WTC11 (cell line): ENCODE measurements at regions not wholly inside any gene's neighbourhood (a gene's known extent, or its start where the extent isn't known, plus 50 kb on each side); places are given as distances from the start of the nearest gene placed in this dataset.

Experiments
- ATAC-seq: fragments of 200-7000 bp; cut with Tn5 transposase; 2 replicates; pipeline ENCODE4 v1.10.0; 2021; ENCODE audit warnings: mild to moderate bottlenecking, moderate library complexity
- CTCF ChIA-PET: fragments of 300-600 bp; sonication (Branson Sonifier 250); formaldehyde crosslinking; loops from one replicate; lab custom pipeline; 2021; ENCODE audit warnings: antibody characterized with exemption; lab: Charles Lee
- POLR2A ChIA-PET: fragments of 350-600 bp; sonication (Branson Sonifier 250); formaldehyde crosslinking; loops from one replicate; lab custom pipeline; 2021; ENCODE audit warnings: antibody characterized with exemption; lab: Charles Lee
- DNase-seq: peaks from one replicate; pipeline ENCODE4 v3.0.0; 2021; ENCODE audit warnings: low spot score
- H3K27ac Mint-ChIP-seq: 2 replicates; pipeline ENCODE4 v1.8.0; 2021; ENCODE audit warnings: mixed read lengths
- H3K27me3 Mint-ChIP-seq: 2 replicates; pipeline ENCODE4 v1.8.0; 2021; ENCODE audit warnings: low read depth, mild to moderate bottlenecking, moderate library complexity, mixed read lengths
- H3K36me3 Mint-ChIP-seq: 2 replicates; pipeline ENCODE4 v1.8.0; 2021; ENCODE audit warnings: mixed read lengths
- H3K4me1 Mint-ChIP-seq: 2 replicates; pipeline ENCODE4 v1.8.0; 2022; ENCODE audit warnings: mixed read lengths
- H3K4me3 Mint-ChIP-seq: 2 replicates; pipeline ENCODE4 v1.8.0; 2021; ENCODE audit warnings: mild to moderate bottlenecking, moderate library complexity, mixed read lengths
- H3K9me3 Mint-ChIP-seq: 2 replicates; pipeline ENCODE4 v1.8.0; 2021; ENCODE audit warnings: mixed read lengths
- AR ChIP-seq: fragments of 250-450 bp; sonication (Bioruptor Pico); IDR thresholded peaks from 2 replicates; pipeline ENCODE4 v1.9.0; 2021; ENCODE audit warnings: mild to moderate bottlenecking
- ATF3 ChIP-seq: sonication (generic); formaldehyde crosslinking; conservative IDR thresholded peaks from 2 replicates; pipeline ENCODE4 v1.8.1; 2022; ENCODE audit warnings: mild to moderate bottlenecking, missing genetic modification reagents
- CBFB ChIP-seq: sonication (generic); formaldehyde crosslinking; IDR thresholded peaks from 2 replicates; pipeline ENCODE4 v1.8.1; 2022; ENCODE audit warnings: mild to moderate bottlenecking, low read depth, missing genetic modification reagents
- CREB1 ChIP-seq: sonication (generic); formaldehyde crosslinking; IDR thresholded peaks from 2 replicates; pipeline ENCODE4 v1.8.0; 2023; ENCODE audit warnings: mild to moderate bottlenecking, missing genetic modification reagents
- E2F1 ChIP-seq: sonication (generic); formaldehyde crosslinking; IDR thresholded peaks from 2 replicates; pipeline ENCODE4 v1.8.0; 2022; ENCODE audit warnings: mild to moderate bottlenecking, missing genetic modification reagents
- ESRRA ChIP-seq: sonication (generic); formaldehyde crosslinking; IDR thresholded peaks from 2 replicates; pipeline ENCODE4 v1.8.1; 2022; ENCODE audit warnings: mild to moderate bottlenecking, missing genetic modification reagents, borderline replicate concordance
- FOXJ3 ChIP-seq: sonication (generic); formaldehyde crosslinking; IDR thresholded peaks from 2 replicates; pipeline ENCODE4 v1.9.0; 2021; ENCODE audit warnings: missing genetic modification reagents, mild to moderate bottlenecking, borderline replicate concordance
- FOXP4 ChIP-seq: sonication (generic); formaldehyde crosslinking; IDR thresholded peaks from 2 replicates; pipeline ENCODE4 v1.8.0; 2022; ENCODE audit warnings: mild to moderate bottlenecking, missing genetic modification reagents
- GABPB1 ChIP-seq: sonication (generic); formaldehyde crosslinking; IDR thresholded peaks from 2 replicates; pipeline ENCODE4 v1.8.1; 2023; ENCODE audit warnings: mild to moderate bottlenecking, missing genetic modification reagents
- GTF2I ChIP-seq: fragments of 250-450 bp; sonication (Bioruptor Pico); conservative IDR thresholded peaks from 2 replicates; pipeline ENCODE4 v1.4.0; 2021; ENCODE audit warnings: mild to moderate bottlenecking
- IRF2 ChIP-seq: sonication (generic); formaldehyde crosslinking; IDR thresholded peaks from 2 replicates; pipeline ENCODE4 v1.8.0; 2022; ENCODE audit warnings: low read depth, missing genetic modification reagents, borderline replicate concordance
- JUN ChIP-seq: sonication (generic); formaldehyde crosslinking; IDR thresholded peaks from 2 replicates; pipeline ENCODE4 v1.8.0; 2023; ENCODE audit warnings: mild to moderate bottlenecking, missing genetic modification reagents
- MAX ChIP-seq: sonication (generic); formaldehyde crosslinking; IDR thresholded peaks from 2 replicates; pipeline ENCODE4 v1.8.0; 2022; ENCODE audit warnings: mild to moderate bottlenecking, missing genetic modification reagents
- MXD4 ChIP-seq: fragments of 250-450 bp; sonication (Bioruptor Pico); IDR thresholded peaks from 2 replicates; pipeline ENCODE4 v1.8.0; 2021; ENCODE audit warnings: mild to moderate bottlenecking, moderate library complexity, borderline replicate concordance
- MYBL2 ChIP-seq: sonication (generic); formaldehyde crosslinking; IDR thresholded peaks from 2 replicates; pipeline ENCODE4 v1.8.1; 2023; ENCODE audit warnings: mild to moderate bottlenecking, moderate library complexity, missing genetic modification reagents
- NFATC4 ChIP-seq: fragments of 250-450 bp; sonication (Bioruptor Pico); IDR thresholded peaks from 2 replicates; pipeline ENCODE4 v1.9.0; 2021; ENCODE audit warnings: mild to moderate bottlenecking
- NFE2L1 ChIP-seq: sonication (generic); formaldehyde crosslinking; IDR thresholded peaks from 2 replicates; pipeline ENCODE4 v1.8.1; 2023; ENCODE audit warnings: missing genetic modification reagents
- NFYB ChIP-seq: sonication (generic); formaldehyde crosslinking; conservative IDR thresholded peaks from 2 replicates; pipeline ENCODE4 v1.8.0; 2022; ENCODE audit warnings: low read depth, missing genetic modification reagents
- PRRX2 ChIP-seq: fragments of 250-450 bp; sonication (Bioruptor Pico); IDR thresholded peaks from 2 replicates; pipeline ENCODE4 v1.8.0; 2021; ENCODE audit warnings: mild to moderate bottlenecking
- SMAD3 ChIP-seq: sonication (generic); formaldehyde crosslinking; IDR thresholded peaks from 2 replicates; pipeline ENCODE4 v1.8.0; 2022; ENCODE audit warnings: missing genetic modification reagents, mild to moderate bottlenecking, borderline replicate concordance
- SP1 ChIP-seq: sonication (generic); formaldehyde crosslinking; conservative IDR thresholded peaks from 2 replicates; pipeline ENCODE4 v1.8.1; 2022; ENCODE audit warnings: missing genetic modification reagents
- ZBTB21 ChIP-seq: sonication (generic); formaldehyde crosslinking; IDR thresholded peaks from 2 replicates; pipeline ENCODE4 v1.8.1; 2023; ENCODE audit warnings: mild to moderate bottlenecking, missing genetic modification reagents, borderline replicate concordance
- ZNF121 ChIP-seq: sonication (generic); formaldehyde crosslinking; IDR thresholded peaks from 2 replicates; pipeline ENCODE4 v1.8.0; 2023; ENCODE audit warnings: missing genetic modification reagents

GRCh38 chr1:187092104-187092503 is 263.4 kb downstream of the PLA2G4A start (continued):
- no peak for TF ChIP-seq AR
- no peak for TF ChIP-seq GABPB1
- TF ChIP-seq CBFB, result no peak
- TF ChIP-seq PRRX2 (CRISPR knock-in tag), result no peak
- no peak for TF ChIP-seq FOXJ3
- no peak for TF ChIP-seq SMAD3 (CRISPR knock-in tag)
- TF ChIP-seq NFYB (CRISPR knock-in tag), result no peak
- no peak for TF ChIP-seq JUN (CRISPR knock-in tag)

GRCh38 chr1:187096689-187097088 is 267.9 kb downstream of the PLA2G4A start:
- no peak overlapping the region for H3K27ac Mint-ChIP-seq
- no peaks in the 10 kb centered on the region for H3K36me3 Mint-ChIP-seq
- H3K27me3 Mint-ChIP-seq, result no peaks in the 10 kb centered on the region
- TF ChIP-seq MAX (CRISPR knock-in tag) (no peak), GABPB1 (no peak), MXD4 (CRISPR knock-in tag) (no peak), SMAD3 (CRISPR knock-in tag) (no peak), ATF3 (CRISPR knock-in tag) (no peak), IRF2 (CRISPR knock-in tag) (no peak), ZBTB21 (CRISPR knock-in tag) (no peak)
- POLR2A ChIA-PET, result no interaction called here
- no peak overlapping the region for H3K4me3 Mint-ChIP-seq
- no peaks in the 10 kb centered on the region for H3K4me1 Mint-ChIP-seq
- CTCF ChIA-PET, result no interaction called here
- no peak for DNase-seq
- H3K9me3 Mint-ChIP-seq, result peaks cover 30% of the 10 kb centered on the region
- ATAC-seq, result no peak

GRCh38 chr1:187110351-187110750 is 281.6 kb downstream of the PLA2G4A start:
- Mint-ChIP-seq H3K4me1 (0 out of 2 replicates have a peak, but pooled peaks cover 2% of the 10 kb centered on the region), H3K36me3 (no peaks in the 10 kb centered on the region), H3K9me3 (peaks cover 6% of the 10 kb centered on the region), H3K27me3 (no peaks in the 10 kb centered on the region), H3K4me3 (no peak overlapping the region), H3K27ac (no peak overlapping the region)
- DNase-seq (no peak), ATAC-seq (no peak)
- TF ChIP-seq ZNF121 (no peak), MYBL2 (no peak), SP1 (CRISPR knock-in tag) (no peak), CREB1 (no peak), E2F1 (CRISPR knock-in tag) (no peak), SMAD3 (CRISPR knock-in tag) (no peak), ESRRA (CRISPR knock-in tag) (no peak), NFE2L1 (CRISPR knock-in tag) (no peak), GTF2I (CRISPR knock-in tag) (no peak), NFYB (CRISPR knock-in tag) (no peak), NFATC4 (CRISPR knock-in tag) (no peak), FOXP4 (CRISPR knock-in tag) (no peak), GABPB1 (no peak)
- CTCF ChIA-PET, result no interaction called here
- POLR2A ChIA-PET, result no interaction called here
